Kidney tubule cell (primary cell): ENCODE measurements at regions not wholly inside any gene's neighbourhood (a gene's known extent, or its start where the extent isn't known, plus 50 kb on each side); places are given as distances from the start of the nearest gene placed in this dataset.

Experiments
- DNase-seq: peaks from one replicate; pipeline ENCODE4 v3.0.0-alpha.2; 2018; ENCODE audit warnings: low spot score

DNA sequence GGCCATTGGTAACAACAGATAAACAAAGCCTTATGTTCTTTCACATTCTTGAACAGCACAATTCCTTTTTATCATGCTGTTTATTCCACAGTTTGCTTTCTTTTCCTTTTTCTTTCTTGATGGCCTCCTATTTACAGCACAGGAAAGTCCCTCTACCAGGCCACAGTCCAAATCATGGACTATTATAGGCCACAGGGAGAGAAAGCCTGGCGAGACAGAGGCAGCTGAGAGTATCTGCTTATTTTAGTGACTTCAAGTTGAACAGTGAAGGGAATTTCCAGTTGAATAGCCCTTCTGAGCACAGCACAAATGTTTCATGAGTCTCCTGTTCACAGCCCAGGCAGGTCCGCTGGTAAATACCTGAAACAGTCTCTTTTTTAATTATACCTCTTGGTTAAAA lies 263.7 kb upstream of the ARID1B start:
- DNase-seq = no peak

DNA sequence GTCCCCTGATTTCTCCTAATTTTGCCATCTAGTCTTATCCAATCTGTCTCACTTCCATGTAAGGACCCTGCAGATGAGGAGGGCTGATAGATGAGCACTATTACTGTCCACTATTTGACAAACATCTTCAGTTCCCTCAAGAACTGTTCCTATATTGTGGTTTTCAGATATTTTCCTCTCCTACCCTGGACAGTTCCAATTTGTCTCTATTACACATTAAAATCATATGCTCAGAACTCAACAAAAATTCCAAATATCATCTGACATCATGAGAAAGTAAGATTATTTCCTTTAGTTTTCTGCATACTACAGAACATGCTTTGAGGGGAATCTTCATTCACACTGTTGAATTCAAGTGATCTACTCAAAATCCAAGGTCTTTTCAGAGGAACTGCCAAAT lies 265.6 kb upstream of the ARID1B start:
- no peak for DNase-seq

GRCh38 chr6:156511051-156511450 lies 266.1 kb upstream of the ARID1B start:
- DNase-seq = no peak

DNA sequence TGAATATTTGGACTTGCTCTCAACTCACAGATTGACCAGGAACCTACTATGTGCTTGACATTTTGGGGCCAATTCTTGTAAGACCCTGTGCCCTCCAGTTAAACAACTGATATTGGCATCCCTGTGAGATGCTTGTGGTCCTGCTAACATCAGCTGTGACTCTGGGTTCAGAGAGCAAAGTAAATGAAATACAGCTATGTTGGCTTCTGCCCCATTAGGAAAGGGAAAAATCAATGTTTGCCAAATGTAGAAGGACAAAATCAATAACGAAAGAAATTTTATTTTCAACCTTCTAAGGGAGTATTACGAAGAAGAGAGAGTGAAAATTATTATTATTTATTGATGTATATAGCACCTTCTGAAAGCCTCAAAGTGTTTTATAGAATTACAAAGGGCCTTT lies 266.9 kb upstream of the ARID1B start:
- DNase-seq = no peak

DNA sequence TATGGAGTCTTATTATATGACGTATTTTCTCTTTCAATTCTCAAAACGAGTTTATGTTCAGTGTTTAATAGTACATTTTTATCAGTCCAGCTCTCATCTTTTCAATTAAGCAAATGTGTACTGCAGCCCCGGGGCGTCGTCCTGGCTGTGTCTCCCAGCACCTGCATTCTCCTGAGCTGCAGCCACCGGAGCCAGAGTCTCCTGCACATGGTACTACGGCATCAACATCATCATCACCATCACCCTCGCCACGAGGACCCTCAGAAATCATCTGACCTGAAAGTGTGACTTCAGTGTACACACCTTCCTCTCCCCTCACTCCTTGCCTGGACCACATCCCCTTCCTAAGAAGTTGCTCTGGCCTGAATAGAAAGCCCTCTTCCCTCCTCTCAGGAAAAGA lies 267.7 kb upstream of the ARID1B start:
- DNase-seq = no peak

DNA sequence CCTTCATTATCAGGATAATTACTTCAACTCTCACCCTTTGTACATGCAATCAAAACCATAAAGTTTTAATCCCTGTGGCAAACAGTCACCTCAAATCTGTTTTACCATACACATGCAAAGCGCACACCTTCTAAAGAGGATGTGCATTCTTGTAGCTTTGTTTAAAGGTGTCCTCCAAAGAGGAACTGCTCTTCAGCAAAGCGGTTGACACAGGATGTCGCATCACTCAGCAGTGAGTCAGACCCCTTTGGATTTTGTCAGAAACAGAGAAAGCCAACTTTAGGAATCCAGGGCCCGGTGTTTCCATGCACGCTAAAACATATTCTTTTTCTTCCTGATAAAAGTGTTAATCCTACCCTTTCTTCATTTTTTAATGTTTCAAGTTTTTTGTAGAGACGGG lies 268.3 kb upstream of the ARID1B start:
- DNase-seq = peak; percentile 36

- no peak for DNase-seq
Observed at GRCh38 chr6:156508126-156508525, 269.1 kb upstream of the ARID1B start.

- DNase-seq = no peak
Observed at GRCh38 chr6:156507656-156508055, 269.5 kb upstream of the ARID1B start.

- DNase-seq = no peak
Observed at GRCh38 chr6:156507106-156507505, 270.1 kb upstream of the ARID1B start.

DNA sequence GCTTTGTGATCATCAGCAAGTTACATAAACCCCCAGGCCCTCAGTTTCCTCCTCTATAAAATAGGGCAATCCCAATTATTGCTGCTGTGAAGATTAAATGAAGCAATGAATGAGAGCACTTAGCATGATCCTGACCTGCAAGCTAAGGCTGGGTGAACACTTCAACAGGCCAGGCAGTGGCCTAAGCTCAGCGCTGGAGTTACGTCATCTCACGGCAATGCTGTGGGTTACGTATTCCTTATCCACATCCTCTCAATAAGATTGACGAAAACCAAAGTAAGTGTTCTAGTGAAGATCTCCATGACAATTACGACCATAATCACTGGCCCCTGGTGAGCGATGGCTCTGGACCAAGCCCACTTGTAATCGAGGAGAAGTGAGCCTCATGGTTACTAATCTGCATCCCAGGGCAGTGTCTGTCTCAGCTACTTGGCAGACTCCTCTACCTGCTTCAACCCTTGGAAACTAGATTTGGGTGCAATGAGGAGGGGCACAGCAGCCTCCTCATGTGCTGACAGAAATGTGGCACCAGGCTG lies 274.1 kb upstream of the ARID1B start:
- DNase-seq = no peak

DNA sequence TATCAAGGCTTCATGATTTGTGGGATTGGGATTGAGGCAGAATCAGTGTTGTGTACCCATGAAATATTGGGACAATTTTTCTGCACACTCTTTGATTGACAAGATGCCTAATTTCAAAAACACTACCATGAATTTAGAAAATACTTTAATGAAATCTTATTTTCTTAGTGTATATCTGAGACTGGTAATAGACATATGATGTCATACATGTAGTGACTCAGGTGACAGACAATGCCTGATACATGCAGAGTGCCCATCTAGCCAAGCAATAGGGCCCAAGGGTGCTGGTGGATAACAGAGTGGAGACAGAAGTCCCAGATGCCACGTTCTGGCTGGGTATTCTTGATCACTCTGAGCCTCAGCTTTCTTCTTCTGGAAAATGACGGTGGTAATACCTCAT lies 279.6 kb upstream of the ARID1B start:
- no peak for DNase-seq

- no peak for DNase-seq
Observed at GRCh38 chr6:156487877-156488276, 289.3 kb upstream of the ARID1B start.

GRCh38 chr6:156485150-156485549 lies 292.0 kb upstream of the ARID1B start:
- no peak for DNase-seq

DNA sequence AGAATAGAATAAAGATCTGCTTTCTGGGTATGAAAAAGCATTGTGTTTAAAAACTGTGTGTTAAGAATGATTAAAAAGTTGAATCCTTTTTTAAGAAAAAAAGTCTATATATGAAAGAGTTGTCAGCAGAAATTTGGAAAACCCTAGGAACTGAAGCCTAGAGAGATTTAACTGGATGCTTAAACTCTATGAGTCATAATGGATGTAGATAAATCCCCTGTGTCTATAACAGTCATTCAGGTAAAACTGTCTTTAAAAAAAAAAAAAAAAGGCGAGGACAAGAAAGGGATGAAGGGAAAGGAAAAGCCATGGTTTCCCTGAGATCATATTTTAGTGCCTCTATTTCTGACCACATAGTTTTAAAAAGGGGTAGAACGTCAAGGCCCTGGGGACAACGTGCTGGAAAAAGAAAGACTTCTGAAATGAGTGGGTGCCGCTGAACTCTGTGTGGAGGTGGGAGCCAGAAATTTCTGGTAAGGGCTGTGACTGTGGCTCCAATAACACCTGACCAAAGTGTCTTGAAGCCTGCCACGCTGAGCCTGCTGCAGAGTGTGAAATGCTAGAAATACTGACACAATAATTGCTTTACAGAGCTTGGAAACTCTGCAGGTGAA lies 302.6 kb upstream of the ARID1B start:
- no peak for DNase-seq

DNA sequence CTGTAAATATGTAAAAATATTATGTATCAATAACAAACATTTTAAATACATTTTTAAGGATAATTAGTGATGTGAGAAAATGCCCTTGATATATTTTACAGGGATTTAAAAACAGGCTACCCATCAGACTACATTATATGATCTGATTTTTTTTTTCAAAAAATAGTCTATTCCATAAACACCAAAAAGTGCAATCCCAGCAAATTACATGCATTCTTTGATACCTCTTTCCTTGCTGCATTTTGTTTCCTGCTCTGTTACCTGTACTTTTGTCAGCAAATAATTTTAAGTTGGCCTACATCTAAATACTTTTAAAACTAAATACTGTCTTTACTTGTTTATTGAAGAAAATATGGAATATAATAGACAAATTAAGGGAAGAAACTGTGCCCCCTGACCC lies 306.2 kb upstream of the ARID1B start:
- no peak for DNase-seq

- DNase-seq = no peak
Observed at GRCh38 chr6:156464100-156464878, 312.9 kb upstream of the ARID1B start.

GRCh38 chr6:156461647-156462046 lies 315.5 kb upstream of the ARID1B start:
- no peak for DNase-seq

DNA sequence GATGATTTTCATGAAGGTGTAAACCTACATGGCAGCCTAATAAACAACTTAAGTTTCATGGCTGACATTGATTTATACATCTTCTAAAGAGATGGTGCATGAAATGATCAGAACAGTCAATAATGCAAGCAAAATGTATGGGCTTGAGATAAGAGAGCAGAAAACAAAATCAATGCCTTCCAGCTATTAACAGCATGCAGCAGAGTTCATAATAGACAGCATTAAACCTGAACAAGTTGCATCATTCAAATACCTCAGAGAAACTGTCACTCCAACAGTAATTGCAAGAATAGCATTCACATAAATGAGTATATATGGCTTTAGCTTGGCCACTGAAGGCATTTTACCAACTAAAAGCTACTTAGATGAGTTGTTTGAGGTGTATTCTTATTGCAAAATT lies 319.6 kb upstream of the ARID1B start:
- no peak for DNase-seq

GRCh38 chr6:156455847-156456246 lies 321.3 kb upstream of the ARID1B start:
- no peak for DNase-seq

DNA sequence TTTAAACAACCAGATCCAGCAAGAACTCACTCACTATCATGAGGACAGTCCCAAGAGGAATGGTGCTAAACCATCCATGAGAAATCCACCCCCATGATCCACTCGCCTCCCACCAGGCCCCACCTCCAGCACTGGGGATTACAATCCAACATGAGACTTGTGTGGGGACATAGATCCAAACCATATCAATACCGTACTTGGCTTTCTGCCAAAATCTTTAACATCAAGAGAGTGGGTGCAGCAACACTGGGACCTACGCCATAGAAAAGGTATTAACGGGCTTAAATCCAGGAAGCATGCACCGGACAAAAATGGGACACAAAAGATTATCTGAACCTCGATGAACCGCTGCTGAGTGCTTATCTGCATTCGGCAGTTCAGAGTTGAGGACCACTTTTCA lies 322.3 kb upstream of the ARID1B start:
- DNase-seq = no peak

- no peak for DNase-seq
Observed at GRCh38 chr6:156451726-156452125, 325.5 kb upstream of the ARID1B start.

GRCh38 chr6:156451088-156451487 lies 326.1 kb upstream of the ARID1B start:
- no peak for DNase-seq

- DNase-seq = no peak
Observed at GRCh38 chr6:156450421-156450820, 326.8 kb upstream of the ARID1B start.

DNA sequence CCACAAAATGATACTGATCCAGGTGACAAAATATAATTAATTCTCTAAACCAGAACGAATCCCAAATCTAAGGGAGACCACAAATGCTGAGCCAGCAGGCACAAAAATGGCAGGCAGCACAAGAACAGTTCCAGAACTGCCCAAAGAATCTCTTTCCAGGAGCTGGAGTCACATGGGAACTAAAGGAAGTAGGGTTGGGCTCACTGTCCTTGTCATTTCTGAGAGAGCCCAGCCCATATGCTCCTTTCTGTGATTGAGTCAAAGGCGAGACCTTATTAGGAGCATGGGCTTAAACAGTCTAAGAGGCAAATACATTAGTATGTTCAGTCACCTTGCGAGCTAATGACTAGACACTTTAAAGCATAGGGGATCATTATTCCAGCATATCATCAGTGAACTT lies 327.6 kb upstream of the ARID1B start:
- DNase-seq = no peak
